Endothelial cell (in vitro differentiated cells): ENCODE measurements at regions not wholly inside any gene's neighbourhood (a gene's known extent, or its start where the extent isn't known, plus 50 kb on each side); places are given as distances from the start of the nearest gene placed in this dataset.

Experiments used
- DNase-seq: peaks from one replicate; pipeline ENCODE4 v3.0.0; 2021; ENCODE audit warnings: low spot score
- H3K27ac Mint-ChIP-seq: one replicate; pipeline ENCODE4 v1.8.0; 2021; ENCODE audit warnings: mixed read lengths, inconsistent platforms; ENCODE audit not compliant: unreplicated experiment
- H3K27me3 Mint-ChIP-seq: one replicate; pipeline ENCODE4 v1.8.0; 2021; ENCODE audit warnings: mild to moderate bottlenecking, moderate library complexity, mixed read lengths, inconsistent platforms; ENCODE audit not compliant: unreplicated experiment
- H3K36me3 Mint-ChIP-seq: one replicate; pipeline ENCODE4 v1.8.0; 2021; ENCODE audit warnings: mild to moderate bottlenecking, low read depth, mixed read lengths, inconsistent platforms; ENCODE audit not compliant: unreplicated experiment
- H3K4me1 Mint-ChIP-seq: one replicate; pipeline ENCODE4 v1.8.0; 2021; ENCODE audit warnings: mild to moderate bottlenecking, mixed read lengths, inconsistent platforms; ENCODE audit not compliant: unreplicated experiment
- H3K4me3 Mint-ChIP-seq: one replicate; pipeline ENCODE4 v1.8.0; 2021; ENCODE audit warnings: mild to moderate bottlenecking, mixed read lengths, inconsistent platforms; ENCODE audit not compliant: unreplicated experiment
- H3K9me3 Mint-ChIP-seq: one replicate; pipeline ENCODE4 v1.8.0; 2021; ENCODE audit warnings: mixed read lengths, inconsistent platforms; ENCODE audit not compliant: unreplicated experiment
- TF ChIP-seq, protein P1 (sequence below): fragments of 200-600 bp; sonication (generic); IDR thresholded peaks from one replicate; pipeline ENCODE4 v1.5.0; 2021; ENCODE audit warnings: antibody characterized with exemption; ENCODE audit not compliant: unreplicated experiment

DNA sequence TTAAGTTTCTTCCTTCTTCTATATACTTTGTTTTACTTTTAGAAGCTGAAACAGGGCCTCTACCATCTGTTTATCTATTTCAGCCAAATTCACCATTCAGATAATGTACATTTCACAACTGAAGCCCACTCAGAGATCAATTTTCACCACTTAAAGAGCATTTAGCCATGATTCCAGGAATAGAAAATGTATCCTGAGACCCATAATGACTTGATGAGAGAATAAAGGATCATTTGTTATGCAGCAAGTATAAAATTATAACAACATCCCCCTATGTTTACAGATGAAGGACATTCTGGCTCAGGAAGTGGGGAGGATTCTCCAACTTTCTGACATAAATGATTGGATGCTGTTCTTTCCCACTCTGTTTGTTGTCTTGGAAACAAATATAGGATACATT, 962.1 kb upstream of the EEF2KMT start:
- no peaks in the 10 kb centered on the region for H3K36me3 Mint-ChIP-seq
- H3K4me3 Mint-ChIP-seq, result no peak overlapping the region
- TF ChIP-seq, protein P1, sequence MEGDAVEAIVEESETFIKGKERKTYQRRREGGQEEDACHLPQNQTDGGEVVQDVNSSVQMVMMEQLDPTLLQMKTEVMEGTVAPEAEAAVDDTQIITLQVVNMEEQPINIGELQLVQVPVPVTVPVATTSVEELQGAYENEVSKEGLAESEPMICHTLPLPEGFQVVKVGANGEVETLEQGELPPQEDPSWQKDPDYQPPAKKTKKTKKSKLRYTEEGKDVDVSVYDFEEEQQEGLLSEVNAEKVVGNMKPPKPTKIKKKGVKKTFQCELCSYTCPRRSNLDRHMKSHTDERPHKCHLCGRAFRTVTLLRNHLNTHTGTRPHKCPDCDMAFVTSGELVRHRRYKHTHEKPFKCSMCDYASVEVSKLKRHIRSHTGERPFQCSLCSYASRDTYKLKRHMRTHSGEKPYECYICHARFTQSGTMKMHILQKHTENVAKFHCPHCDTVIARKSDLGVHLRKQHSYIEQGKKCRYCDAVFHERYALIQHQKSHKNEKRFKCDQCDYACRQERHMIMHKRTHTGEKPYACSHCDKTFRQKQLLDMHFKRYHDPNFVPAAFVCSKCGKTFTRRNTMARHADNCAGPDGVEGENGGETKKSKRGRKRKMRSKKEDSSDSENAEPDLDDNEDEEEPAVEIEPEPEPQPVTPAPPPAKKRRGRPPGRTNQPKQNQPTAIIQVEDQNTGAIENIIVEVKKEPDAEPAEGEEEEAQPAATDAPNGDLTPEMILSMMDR, result no peak
- H3K9me3 Mint-ChIP-seq, result no peaks in the 10 kb centered on the region
- H3K4me1 Mint-ChIP-seq, result no peaks in the 10 kb centered on the region
- no peak overlapping the region for H3K27ac Mint-ChIP-seq
- DNase-seq, result no peak
- H3K27me3 Mint-ChIP-seq, result no peaks in the 10 kb centered on the region

DNA sequence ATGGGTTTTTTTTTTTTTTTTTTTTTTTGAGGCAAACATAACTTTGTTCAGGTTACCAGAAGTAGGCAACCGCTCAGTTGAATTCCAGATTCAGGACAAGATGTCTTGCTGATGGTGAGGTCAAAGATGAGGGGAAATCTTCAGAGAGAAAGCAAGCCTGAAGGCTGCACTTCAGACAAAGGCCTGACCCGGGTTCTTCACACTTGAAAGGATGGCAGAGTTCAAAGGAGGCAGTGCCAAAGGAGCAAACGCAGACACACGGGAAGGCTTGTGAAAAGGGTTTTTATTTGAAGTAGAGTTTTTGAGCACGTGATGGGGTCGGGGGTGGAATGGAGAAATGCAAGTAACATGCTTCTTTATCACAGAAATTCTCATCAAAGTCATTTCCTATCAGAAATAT, 960.2 kb upstream of the EEF2KMT start:
- Mint-ChIP-seq H3K36me3 (no peaks in the 10 kb centered on the region), H3K4me3 (no peak overlapping the region), H3K4me1 (no peaks in the 10 kb centered on the region), H3K27ac (no peak overlapping the region), H3K9me3 (no peaks in the 10 kb centered on the region), H3K27me3 (no peaks in the 10 kb centered on the region)
- no peak for DNase-seq
- TF ChIP-seq, protein P1, result no peak

DNA sequence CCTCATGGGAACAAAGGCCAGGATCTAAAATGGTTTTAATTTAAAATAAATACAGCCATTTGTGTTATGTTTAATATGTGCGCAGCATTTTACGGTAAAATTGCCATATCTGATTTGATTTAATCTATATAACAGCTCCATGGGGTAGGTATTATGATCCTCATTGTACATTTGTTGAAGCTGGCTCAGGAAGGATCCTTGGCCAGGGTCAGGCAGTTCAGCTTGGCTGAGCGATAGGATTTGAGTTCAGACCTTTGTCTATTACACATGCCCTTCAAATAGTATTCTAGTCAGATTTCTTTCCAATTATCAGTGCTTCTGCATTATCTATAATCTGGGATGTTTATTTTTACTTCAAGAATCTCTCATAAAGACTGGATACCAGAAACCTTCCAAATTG, 950.4 kb upstream of the EEF2KMT start:
- Mint-ChIP-seq H3K9me3 (no peaks in the 10 kb centered on the region), H3K27me3 (peaks cover 3% of the 10 kb centered on the region), H3K4me3 (no peak overlapping the region), H3K27ac (no peak overlapping the region), H3K36me3 (no peaks in the 10 kb centered on the region), H3K4me1 (no peaks in the 10 kb centered on the region)
- DNase-seq, result no peak
- TF ChIP-seq, protein P1, result no peak

DNA sequence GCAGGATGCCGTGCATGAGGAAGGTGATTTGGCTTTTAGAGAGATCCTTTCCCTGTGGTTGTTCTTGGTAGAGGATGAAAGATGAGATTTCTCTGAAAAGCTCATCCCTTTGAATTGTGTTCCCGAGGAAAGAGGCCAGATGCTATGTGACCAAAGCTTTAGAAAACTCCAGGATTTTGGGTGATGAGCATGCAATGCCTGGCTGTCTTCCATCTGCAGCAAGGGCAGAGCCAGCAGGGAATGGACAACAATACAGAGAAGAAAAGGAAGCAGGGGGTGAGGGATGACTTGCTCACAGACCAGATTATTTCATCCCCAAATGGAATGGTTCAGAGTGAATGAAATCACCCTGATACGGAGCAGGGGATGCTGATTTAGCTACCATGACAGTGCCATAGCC, 949.7 kb upstream of the EEF2KMT start:
- H3K36me3 Mint-ChIP-seq, result no peaks in the 10 kb centered on the region

DNA sequence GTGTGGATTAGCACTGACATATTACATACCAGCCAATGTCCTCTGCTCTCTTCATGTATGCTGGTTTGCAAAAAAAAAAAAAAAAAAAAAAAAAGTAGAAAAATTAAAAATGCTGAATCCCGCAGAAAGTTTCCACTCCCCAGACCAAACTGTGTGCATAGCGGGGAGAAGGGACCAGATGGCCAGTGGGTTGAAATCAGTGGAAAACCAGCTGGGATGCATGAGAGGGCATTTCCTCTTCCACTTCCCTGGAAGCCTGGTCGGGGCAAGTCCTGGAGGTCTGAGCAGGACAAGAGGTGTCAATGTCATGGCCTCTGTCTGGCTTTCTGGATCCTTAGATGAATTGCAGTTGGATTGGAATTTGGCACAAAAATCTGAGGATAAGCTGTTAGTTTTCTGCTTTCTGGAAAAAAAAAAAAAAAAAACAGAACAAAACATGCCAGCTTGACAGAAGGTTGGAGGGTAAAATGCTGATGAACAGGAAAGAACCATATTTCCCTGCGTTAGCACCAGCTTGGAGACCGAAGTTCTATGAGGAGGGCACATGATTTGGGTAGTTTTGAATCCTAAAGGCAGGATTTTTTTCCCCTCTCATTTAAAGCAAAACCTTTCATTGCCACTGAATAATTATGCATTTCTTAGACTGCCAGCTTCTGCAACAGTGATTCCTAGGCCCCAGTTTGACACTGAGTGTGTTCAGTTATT, 941.5 kb upstream of the EEF2KMT start:
- Mint-ChIP-seq H3K27ac (no peak overlapping the region), H3K27me3 (peaks cover 2% of the 10 kb centered on the region), H3K4me1 (no peaks in the 10 kb centered on the region), H3K9me3 (no peaks in the 10 kb centered on the region), H3K36me3 (no peaks in the 10 kb centered on the region), H3K4me3 (no peak overlapping the region)
- no peak for DNase-seq
- TF ChIP-seq, protein P1, result no peak

More for the DNA sequence above, 949.7 kb upstream of the EEF2KMT start:
- Mint-ChIP-seq H3K27me3 (peaks cover 3% of the 10 kb centered on the region), H3K4me1 (no peaks in the 10 kb centered on the region), H3K4me3 (no peak overlapping the region), H3K27ac (no peak overlapping the region), H3K9me3 (no peaks in the 10 kb centered on the region)
- TF ChIP-seq, protein P1, result no peak
- DNase-seq, result no peak
